Activated T-helper 2 cell treated with anti-CD3 and anti-CD28 coated beads, Interferon-gamma antibody, Interleukin-2, Interleukin-4, amounts not matched to agents 10 μg/mL and 5 μg/mL and 100 μg/mL, durations not matched to agents 14 hours and 24 hours and 36 hours (primary cell): ENCODE measurements at regions not wholly inside any gene's neighbourhood (a gene's known extent, or its start where the extent isn't known, plus 50 kb on each side); places are given as distances from the start of the nearest gene placed in this dataset.
"Not testable (repeated sequence)": the region's sequence is repeated elsewhere in the genome, so short reads cannot be mapped to it uniquely, and the experiment has no call there.

Experiments
- DNase-seq: peaks from one replicate; pipeline ENCODE4 v3.0.0; 2021; ENCODE audit warnings: low spot score
- H3K27ac Mint-ChIP-seq: one replicate; pipeline ENCODE4 v1.8.0; 2021; ENCODE audit warnings: mixed read lengths
- H3K27me3 Mint-ChIP-seq: one replicate; pipeline ENCODE4 v1.8.0; 2021; ENCODE audit warnings: low read depth, mixed read lengths
- H3K36me3 Mint-ChIP-seq: one replicate; pipeline ENCODE4 v1.8.0; 2021; ENCODE audit warnings: low read depth, mixed read lengths
- H3K4me1 Mint-ChIP-seq: one replicate; pipeline ENCODE4 v1.8.0; 2021; ENCODE audit warnings: low read depth, mixed read lengths
- H3K4me3 Mint-ChIP-seq: one replicate; pipeline ENCODE4 v1.8.0; 2021; ENCODE audit warnings: low read depth, mild to moderate bottlenecking, moderate library complexity, mixed read lengths
- H3K9me3 Mint-ChIP-seq: one replicate; pipeline ENCODE4 v1.8.0; 2021; ENCODE audit warnings: mixed read lengths
- intact Hi-C: fragments of 100-400 bp; cut with micrococcal nuclease; formaldehyde crosslinking; loops from one replicate; pipeline ENCODE4 v1.15.1; 2023

DNA sequence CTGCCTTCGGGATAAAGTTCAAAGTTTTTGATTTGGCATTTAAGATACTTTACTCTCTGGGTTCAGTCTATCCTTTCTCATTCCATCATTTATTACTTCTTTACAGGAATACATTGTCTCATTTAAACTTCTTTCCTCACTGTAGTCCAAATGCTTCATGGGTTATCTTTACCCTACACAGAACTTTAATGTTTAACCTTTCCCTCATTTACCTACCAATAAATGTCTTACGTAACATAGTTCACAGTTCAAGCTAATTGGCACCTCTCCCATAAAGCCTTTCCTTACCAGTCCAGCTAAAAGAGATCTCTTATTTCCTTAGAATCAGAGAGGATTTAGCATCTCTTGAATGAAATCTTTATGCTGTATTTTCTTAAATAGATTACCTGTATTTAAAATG is 476.3 kb upstream of the SEL1L start:
- Mint-ChIP-seq H3K9me3 (peaks cover 17% of the 10 kb centered on the region), H3K4me3 (no peak overlapping the region), H3K4me1 (no peaks in the 10 kb centered on the region), H3K27me3 (no peaks in the 10 kb centered on the region), H3K27ac (no peak overlapping the region), H3K36me3 (no peaks in the 10 kb centered on the region)
- intact Hi-C loops = no loop called here
- no peak for DNase-seq

DNA sequence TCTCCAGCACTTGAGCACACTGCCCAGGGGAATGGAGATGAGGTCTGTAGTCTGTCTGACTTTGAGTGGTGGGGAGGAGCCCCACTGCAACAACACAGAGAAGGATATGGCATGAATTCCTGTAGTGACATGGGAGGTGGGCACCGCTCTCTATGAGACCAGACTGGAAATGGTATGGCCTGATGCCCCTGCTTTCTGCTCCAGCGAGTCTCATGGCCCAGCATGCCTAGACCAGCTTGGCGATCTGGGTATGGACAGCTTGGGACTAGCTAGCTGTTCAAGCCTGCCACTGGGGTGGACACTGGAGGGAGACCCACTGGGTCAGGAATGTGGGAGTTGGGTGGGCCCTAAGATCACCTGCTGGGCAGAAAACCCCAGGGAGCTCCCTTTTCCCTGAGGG is 477.8 kb upstream of the SEL1L start:
- no peaks in the 10 kb centered on the region for H3K36me3 Mint-ChIP-seq
- no peak for DNase-seq
- no peak overlapping the region for H3K4me3 Mint-ChIP-seq

DNA sequence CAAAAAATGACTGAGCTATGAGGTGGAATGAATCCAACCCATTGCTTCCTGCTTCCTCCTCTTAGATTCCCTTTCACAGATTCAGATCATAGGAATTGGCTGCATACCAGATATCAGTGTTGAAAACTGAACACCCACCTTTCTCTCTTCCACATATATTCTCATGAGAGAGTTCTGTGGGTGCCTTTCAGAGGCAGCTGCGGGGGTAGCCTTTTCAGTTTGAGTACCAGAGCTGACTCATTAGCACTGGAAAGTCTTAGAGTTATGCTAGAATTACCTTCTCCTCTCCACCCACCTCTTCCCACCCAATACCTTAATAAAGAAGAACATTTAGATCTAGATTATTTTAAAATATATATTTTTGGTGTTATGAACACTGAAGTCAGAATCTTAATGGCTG is 495.4 kb upstream of the SEL1L start:
- no peaks in the 10 kb centered on the region for H3K27me3 Mint-ChIP-seq
- H3K4me3 Mint-ChIP-seq = no peak overlapping the region
- DNase-seq = no peak
- no peaks in the 10 kb centered on the region for H3K36me3 Mint-ChIP-seq
- intact Hi-C loops = no loop called here
- H3K9me3 Mint-ChIP-seq = peaks cover 46% of the 10 kb centered on the region
- no peaks in the 10 kb centered on the region for H3K4me1 Mint-ChIP-seq
- no peak overlapping the region for H3K27ac Mint-ChIP-seq

More for the DNA sequence above, 477.8 kb upstream of the SEL1L start:
- Mint-ChIP-seq H3K9me3 (peaks cover 17% of the 10 kb centered on the region), H3K27me3 (no peaks in the 10 kb centered on the region), H3K4me1 (no peaks in the 10 kb centered on the region), H3K27ac (no peak overlapping the region)
- intact Hi-C loops = no loop called here

DNA sequence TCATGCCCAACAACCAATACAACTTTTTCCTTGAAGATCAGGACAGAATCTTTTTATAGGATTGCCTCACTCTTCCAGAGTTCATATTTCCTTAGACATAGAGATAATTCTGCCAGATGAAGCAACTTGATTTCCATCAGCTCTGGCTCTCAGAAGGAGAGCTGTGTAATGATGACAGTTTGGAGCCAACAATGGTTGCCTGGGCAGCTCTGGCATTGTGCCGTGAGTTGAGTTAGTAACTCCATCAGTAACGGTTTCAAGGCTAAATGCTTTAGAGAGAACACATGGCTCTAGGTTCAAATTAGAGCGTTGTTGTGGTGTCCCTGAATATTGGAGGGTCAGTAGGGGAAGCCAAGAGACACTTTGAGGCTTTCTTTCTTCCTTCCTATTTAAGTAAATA is 501.7 kb upstream of the SEL1L start:
- H3K4me1 Mint-ChIP-seq = no peaks in the 10 kb centered on the region
- H3K36me3 Mint-ChIP-seq = no peaks in the 10 kb centered on the region
- no peak for DNase-seq
- H3K4me3 Mint-ChIP-seq = no peak overlapping the region
- H3K27me3 Mint-ChIP-seq = no peaks in the 10 kb centered on the region
- intact Hi-C loops = no loop called here
- no peaks in the 10 kb centered on the region for H3K9me3 Mint-ChIP-seq
- H3K27ac Mint-ChIP-seq = no peak overlapping the region

DNA sequence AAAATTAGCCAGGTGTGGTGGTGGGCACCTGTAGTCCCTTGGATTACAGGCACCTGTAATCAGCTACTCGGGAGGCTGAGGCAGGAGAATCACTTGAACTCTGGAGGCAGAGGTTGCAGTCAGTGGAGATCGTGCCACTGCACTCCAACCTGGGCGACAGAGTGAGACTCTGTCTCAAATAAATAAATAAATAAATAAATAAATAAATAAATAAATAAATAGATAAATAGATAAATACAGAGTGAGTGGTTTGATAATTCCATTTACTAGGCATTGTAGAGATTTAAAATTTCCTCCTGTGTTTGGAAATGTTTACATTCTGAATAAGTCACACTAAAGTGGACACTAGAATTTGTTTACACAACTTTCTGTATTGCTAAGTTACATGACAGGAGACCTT is 504.4 kb upstream of the SEL1L start:
- H3K27me3 Mint-ChIP-seq, H3K36me3 Mint-ChIP-seq, intact Hi-C loops, H3K27ac Mint-ChIP-seq, H3K9me3 Mint-ChIP-seq, H3K4me1 Mint-ChIP-seq, DNase-seq, H3K4me3 Mint-ChIP-seq: not testable (repeated sequence)

DNA sequence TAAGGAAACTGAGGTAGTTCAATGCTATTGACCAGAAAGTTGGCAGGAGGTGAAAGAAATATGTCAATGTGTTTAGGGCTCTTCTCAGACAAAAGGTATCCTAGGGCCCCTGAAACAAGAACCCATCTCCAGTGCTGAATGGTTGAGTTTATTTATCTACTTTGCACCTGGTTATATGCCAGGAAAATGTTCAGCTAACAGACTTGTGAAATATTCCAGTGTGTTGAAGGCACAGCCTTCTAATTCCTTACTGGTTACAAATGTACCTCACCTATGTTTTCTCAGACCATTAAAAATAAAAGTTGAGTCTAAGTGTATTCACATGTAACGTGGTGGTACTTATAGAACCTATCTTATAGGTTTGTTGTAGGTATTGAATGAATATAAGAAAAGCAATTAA is 511.7 kb upstream of the SEL1L start:
- no peak overlapping the region for H3K4me3 Mint-ChIP-seq
- intact Hi-C loops = no loop called here
- no peaks in the 10 kb centered on the region for H3K4me1 Mint-ChIP-seq
- no peak for DNase-seq
- H3K9me3 Mint-ChIP-seq = no peaks in the 10 kb centered on the region
- no peak overlapping the region for H3K27ac Mint-ChIP-seq
- no peaks in the 10 kb centered on the region for H3K27me3 Mint-ChIP-seq
- H3K36me3 Mint-ChIP-seq = no peaks in the 10 kb centered on the region

DNA sequence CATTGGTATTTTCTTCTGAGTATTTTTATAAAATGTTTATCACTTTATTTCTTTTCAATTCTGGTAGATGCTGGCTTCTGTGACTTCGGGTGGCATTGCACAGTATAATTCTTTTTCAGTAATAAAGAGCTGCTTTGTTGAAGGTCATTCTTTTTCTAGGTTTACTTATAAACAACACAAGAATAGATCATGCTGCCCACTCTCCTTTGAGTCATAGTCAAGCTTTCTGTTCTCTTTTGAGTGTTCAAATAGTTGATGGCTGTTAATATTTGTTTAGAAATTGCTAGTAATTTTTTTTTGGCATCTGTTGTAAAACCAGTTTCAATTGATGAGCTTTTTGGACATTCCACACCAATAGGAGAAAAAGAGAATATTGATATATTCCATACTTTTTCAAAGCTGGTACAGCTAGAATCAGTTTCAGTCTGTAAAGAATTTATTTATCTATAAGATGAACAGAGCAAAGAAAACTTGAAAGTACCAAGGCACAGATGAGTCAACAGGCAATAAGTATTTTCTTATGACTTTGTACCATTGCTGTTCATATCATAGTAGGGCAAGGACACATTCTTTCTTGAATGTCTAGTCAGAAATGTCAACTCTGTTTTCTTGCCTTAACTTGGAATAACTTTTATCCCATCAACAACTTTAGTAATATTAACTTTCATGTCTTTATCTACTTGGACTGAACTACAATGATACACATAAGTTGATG is 513.0 kb upstream of the SEL1L start:
- Mint-ChIP-seq H3K4me3 (no peak overlapping the region), H3K27me3 (no peaks in the 10 kb centered on the region), H3K9me3 (no peaks in the 10 kb centered on the region), H3K36me3 (no peaks in the 10 kb centered on the region), H3K4me1 (no peaks in the 10 kb centered on the region), H3K27ac (no peak overlapping the region)
- intact Hi-C loops = no loop called here
- DNase-seq = no peak

DNA sequence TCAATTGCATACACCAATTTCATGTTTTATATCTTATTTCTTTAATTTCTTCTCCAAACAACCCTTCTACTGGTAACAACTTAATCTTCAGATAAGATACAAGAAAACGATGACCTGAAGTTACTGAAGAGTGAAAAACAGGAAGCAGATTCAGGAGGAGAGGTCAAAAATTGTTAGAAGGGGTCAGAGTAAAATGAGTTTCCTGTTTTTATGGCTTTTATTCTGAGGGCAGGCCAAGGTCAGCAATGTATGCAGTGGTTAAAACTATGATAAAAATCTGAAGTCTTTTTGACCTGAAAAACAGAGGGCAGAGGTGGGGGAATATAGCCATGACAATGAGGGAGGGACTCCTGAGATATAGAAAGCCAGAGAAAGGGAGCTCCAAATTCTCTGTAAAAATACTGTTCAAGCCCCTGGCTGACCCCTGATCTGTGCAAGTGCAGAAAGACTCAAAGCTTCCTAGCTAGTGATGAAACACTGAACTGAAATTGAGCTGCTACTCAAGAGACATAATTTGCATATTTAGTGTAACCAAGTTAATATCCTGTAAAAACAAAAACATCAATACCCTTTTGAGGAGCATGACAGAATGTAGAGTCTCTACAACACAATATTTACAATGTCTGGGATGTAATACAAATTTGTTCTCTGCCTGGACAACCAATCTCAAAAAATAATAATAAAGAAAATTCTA is 514.3 kb upstream of the SEL1L start:
- no peak overlapping the region for H3K4me3 Mint-ChIP-seq
- H3K4me1 Mint-ChIP-seq = no peaks in the 10 kb centered on the region
- intact Hi-C loops = no loop called here
- no peaks in the 10 kb centered on the region for H3K9me3 Mint-ChIP-seq
- H3K36me3 Mint-ChIP-seq = no peaks in the 10 kb centered on the region
- no peak overlapping the region for H3K27ac Mint-ChIP-seq
- DNase-seq = no peak
- H3K27me3 Mint-ChIP-seq = no peaks in the 10 kb centered on the region

DNA sequence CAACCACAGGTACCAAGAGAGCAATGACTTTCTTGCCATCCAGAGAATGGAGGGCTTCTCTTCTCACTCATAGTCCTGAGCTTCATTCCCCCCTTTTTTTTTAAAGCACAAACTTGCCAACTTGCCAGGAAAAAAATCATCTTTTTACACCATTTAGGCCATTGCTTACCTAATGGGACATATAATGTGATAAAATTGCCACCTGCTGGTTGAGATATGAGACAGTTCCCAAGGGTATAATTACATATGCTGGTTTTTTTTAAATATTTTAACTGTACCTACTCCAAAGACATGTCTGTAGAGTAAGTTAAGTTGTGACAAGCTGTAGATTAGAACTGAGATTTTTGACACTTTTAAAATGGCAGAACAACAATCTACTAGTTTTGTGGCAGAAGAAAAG is 519.1 kb upstream of the SEL1L start:
- H3K36me3 Mint-ChIP-seq = no peaks in the 10 kb centered on the region
- no peak overlapping the region for H3K4me3 Mint-ChIP-seq
- intact Hi-C loops = no loop called here
- no peaks in the 10 kb centered on the region for H3K27me3 Mint-ChIP-seq
- no peaks in the 10 kb centered on the region for H3K4me1 Mint-ChIP-seq
- no peaks in the 10 kb centered on the region for H3K9me3 Mint-ChIP-seq
- no peak for DNase-seq
- H3K27ac Mint-ChIP-seq = no peak overlapping the region

DNA sequence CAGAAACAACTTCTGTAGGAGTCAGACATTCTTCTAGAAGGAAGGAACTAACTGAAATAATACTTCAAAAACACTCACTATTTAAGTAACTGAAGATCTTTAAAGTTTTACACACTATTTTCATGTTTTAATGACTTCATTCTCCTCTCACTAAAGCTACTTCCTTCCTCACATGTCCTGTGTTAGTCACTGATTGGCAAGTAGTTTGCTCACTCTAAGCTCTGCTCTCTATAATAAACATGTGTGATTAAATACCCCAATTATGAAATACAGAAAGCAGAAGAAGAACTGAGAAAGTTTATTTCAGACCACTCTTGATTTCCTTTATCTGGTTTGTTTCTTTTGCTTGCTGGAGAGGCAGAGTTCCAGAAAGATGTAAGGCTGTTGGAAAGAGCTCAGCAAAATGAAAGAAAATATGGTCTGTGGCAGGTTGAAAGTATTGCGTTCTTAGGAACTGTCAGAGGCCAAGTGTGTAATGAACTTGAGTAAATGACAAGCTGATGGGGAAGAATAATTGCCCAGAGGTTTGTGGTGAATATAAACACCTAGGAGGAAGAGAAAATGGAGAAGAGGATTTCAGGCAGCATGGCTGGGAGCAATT is 522.0 kb upstream of the SEL1L start:
- no peak overlapping the region for H3K27ac Mint-ChIP-seq

DNA sequence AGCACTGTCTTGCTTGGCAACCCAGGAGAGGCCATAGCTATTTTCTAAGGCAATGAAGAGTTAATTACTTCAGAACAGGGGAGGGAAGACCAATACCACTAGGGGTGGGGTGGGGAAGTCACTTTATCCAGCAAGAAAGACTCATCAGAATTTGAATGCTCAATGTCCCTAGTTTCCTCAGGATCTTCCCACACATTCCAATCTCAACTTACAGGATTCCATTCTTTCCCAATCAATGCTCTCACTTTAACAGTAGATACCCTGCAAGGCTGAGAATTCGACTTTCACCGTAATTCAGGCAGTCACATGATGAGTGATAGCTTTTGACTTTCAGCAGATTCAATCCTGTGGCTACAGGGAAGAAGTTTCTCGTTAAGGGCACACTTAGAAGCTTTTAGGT is 526.6 kb upstream of the SEL1L start:
- no peaks in the 10 kb centered on the region for H3K36me3 Mint-ChIP-seq
- no peaks in the 10 kb centered on the region for H3K27me3 Mint-ChIP-seq
- DNase-seq = no peak
- no peaks in the 10 kb centered on the region for H3K4me1 Mint-ChIP-seq
- peaks cover 45% of the 10 kb centered on the region for H3K9me3 Mint-ChIP-seq
- H3K4me3 Mint-ChIP-seq = no peak overlapping the region
- no peak overlapping the region for H3K27ac Mint-ChIP-seq
- intact Hi-C loops = no loop called here

More for the DNA sequence above, 522.0 kb upstream of the SEL1L start:
- H3K9me3 Mint-ChIP-seq = peaks cover under 1% of the 10 kb centered on the region
- H3K4me3 Mint-ChIP-seq = no peak overlapping the region
- intact Hi-C loops = no loop called here
- no peaks in the 10 kb centered on the region for H3K27me3 Mint-ChIP-seq
- no peaks in the 10 kb centered on the region for H3K36me3 Mint-ChIP-seq
- no peaks in the 10 kb centered on the region for H3K4me1 Mint-ChIP-seq
- DNase-seq = no peak

DNA sequence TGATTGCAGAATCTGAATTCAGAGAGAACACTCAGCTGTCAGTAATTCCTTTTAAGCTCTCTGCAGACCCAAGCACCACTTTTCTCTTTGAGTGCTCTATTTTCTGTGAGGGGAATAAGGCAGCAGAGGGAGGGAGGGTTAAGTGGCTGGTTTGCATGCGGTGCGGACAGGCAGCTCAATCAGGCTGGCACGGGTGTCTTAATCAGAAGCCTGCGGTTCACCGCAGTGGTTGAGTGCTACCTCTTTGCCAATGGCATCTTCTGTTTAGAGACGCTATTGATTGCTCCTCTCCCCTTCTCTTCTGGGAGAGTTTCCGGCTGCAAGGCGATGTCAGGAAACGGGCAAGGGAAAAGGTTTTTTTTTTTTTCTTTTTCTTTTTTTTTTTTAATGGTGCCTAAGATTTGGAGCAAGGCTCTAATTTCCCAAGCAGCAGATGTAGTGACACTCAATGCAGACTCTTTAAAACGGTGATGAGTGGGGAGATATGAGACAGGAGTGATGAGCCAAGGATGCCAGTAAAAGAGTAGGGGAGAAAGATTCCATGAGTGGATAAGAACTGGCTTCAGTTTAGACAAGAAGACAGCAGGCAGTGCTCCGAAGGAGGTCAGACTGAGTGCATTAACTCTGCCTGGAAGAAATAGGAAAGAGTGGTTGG is 533.7 kb upstream of the SEL1L start:
- Mint-ChIP-seq H3K9me3 (peaks cover 49% of the 10 kb centered on the region), H3K27me3 (no peaks in the 10 kb centered on the region), H3K36me3 (no peaks in the 10 kb centered on the region), H3K27ac (no peak overlapping the region), H3K4me3 (no peak overlapping the region), H3K4me1 (no peaks in the 10 kb centered on the region)
- intact Hi-C loops = no loop called here
- DNase-seq = no peak

DNA sequence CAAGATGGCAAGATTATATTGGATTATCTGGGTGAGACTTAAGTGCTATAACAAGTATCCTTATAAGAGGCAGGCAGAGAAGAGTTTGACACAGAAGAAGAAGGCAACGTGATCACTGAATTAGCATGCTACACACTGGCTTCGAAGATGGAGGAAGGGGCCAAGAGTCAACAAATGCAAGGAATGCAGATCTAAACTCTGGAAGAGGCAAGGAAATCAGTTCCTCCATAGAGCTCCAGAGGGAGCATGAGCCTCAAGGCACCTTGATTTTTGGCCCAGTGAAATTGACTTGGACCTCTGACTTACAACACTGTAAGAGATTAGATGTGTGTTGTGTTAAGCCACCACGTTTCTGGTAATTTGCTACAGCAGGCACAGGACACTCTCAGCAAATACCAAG is 536.4 kb upstream of the SEL1L start:
- Mint-ChIP-seq H3K27ac (no peak overlapping the region), H3K36me3 (no peaks in the 10 kb centered on the region), H3K9me3 (peaks cover 23% of the 10 kb centered on the region), H3K4me3 (no peak overlapping the region), H3K27me3 (no peaks in the 10 kb centered on the region), H3K4me1 (no peaks in the 10 kb centered on the region)
- no peak for DNase-seq
- intact Hi-C loops = no loop called here
